ENCODE measurements at regions not wholly inside any gene's neighbourhood (a gene's known extent, or its start where the extent isn't known, plus 50 kb on each side); places are given as distances from the start of the nearest gene placed in this dataset.
A peak's percentile ranks its signal among the peaks of the same experiment; 100 is the strongest.
"Not testable (repeated sequence)": the region's sequence is repeated elsewhere in the genome, so short reads cannot be mapped to it uniquely, and the experiment has no call there.

GRCh38 chr4:149045731-149046130 is 603.5 kb upstream of the NR3C2 start:
- no peak for DNase-seq (ENCODE audit: low read depth, low spot score)

- not testable (repeated sequence) for DNase-seq (ENCODE audit: low read depth, low spot score)
These were observed 597.6 kb upstream of the NR3C2 start for GRCh38 chr4:149039786-149040185.

GRCh38 chr4:149031399-149031798 is 589.2 kb upstream of the NR3C2 start:
- DNase-seq (ENCODE audit: low read depth, low spot score): no peak

GRCh38 chr4:149029056-149029651 is 586.9 kb upstream of the NR3C2 start:
- no peak for DNase-seq (ENCODE audit: low read depth, low spot score)

- no peak for DNase-seq (ENCODE audit: low read depth, low spot score)
These were observed 584.5 kb upstream of the NR3C2 start for GRCh38 chr4:149026696-149027095.

GRCh38 chr4:149017002-149017734 is 575.0 kb upstream of the NR3C2 start:
- no peak for DNase-seq (ENCODE audit: low read depth, low spot score)

GRCh38 chr4:149009223-149009622 is 567.0 kb upstream of the NR3C2 start:
- no peak for DNase-seq (ENCODE audit: low read depth, low spot score)

GRCh38 chr4:149008415-149009025 is 566.3 kb upstream of the NR3C2 start:
- DNase-seq (ENCODE audit: low read depth, low spot score): no peak

- no peak for DNase-seq (ENCODE audit: low read depth, low spot score)
These were observed 563.0 kb upstream of the NR3C2 start for GRCh38 chr4:149005191-149005590.

- DNase-seq (ENCODE audit: low read depth, low spot score): no peak
These were observed 557.7 kb upstream of the NR3C2 start for GRCh38 chr4:148999924-149000323.

GRCh38 chr4:148998719-148999118 is 556.5 kb upstream of the NR3C2 start:
- DNase-seq (ENCODE audit: low read depth, low spot score): no peak

GRCh38 chr4:148986951-148987350 is 544.7 kb upstream of the NR3C2 start:
- no peak for DNase-seq (ENCODE audit: low read depth, low spot score)

- DNase-seq (ENCODE audit: low read depth, low spot score): no peak
These were observed 542.7 kb upstream of the NR3C2 start for GRCh38 chr4:148984951-148985350.

- no peak for DNase-seq (ENCODE audit: low read depth, low spot score)
These were observed 540.0 kb upstream of the NR3C2 start for GRCh38 chr4:148982200-148982599.

GRCh38 chr4:148980782-148981480 is 538.7 kb upstream of the NR3C2 start:
- no peak for DNase-seq (ENCODE audit: low read depth, low spot score)

- no peak for DNase-seq (ENCODE audit: low read depth, low spot score)
These were observed 536.1 kb upstream of the NR3C2 start for GRCh38 chr4:148978301-148978700.

GRCh38 chr4:148975464-148975863 is 533.2 kb upstream of the NR3C2 start:
- DNase-seq (ENCODE audit: low read depth, low spot score): no peak

GRCh38 chr4:148965080-148965479 is 522.9 kb upstream of the NR3C2 start:
- no peak for DNase-seq (ENCODE audit: low read depth, low spot score)

- DNase-seq (ENCODE audit: low read depth, low spot score): no peak
These were observed 522.2 kb upstream of the NR3C2 start for GRCh38 chr4:148964456-148964855.

GRCh38 chr4:148962539-148963290 is 520.5 kb upstream of the NR3C2 start:
- peak; percentile 3 for DNase-seq (ENCODE audit: low read depth, low spot score)

GRCh38 chr4:148961526-148961925 is 519.3 kb upstream of the NR3C2 start:
- no peak for DNase-seq (ENCODE audit: low read depth, low spot score)

GRCh38 chr4:148958317-148958716 is 516.1 kb upstream of the NR3C2 start:
- DNase-seq (ENCODE audit: low read depth, low spot score): no peak

All from smooth muscle cell of the brain vasculature (primary cell).